Ishikawa (cell line): ENCODE measurements at regions not wholly inside any gene's neighbourhood (a gene's known extent, or its start where the extent isn't known, plus 50 kb on each side); places are given as distances from the start of the nearest gene placed in this dataset.

ENCODE experiments used
- CEBPB ChIP-seq: IDR thresholded peaks from 2 replicates; pipeline ENCODE4 v1.6.1; 2012
- CREB1 ChIP-seq: IDR thresholded peaks from 2 replicates; pipeline ENCODE4 v1.6.1; 2012; ENCODE audit warnings: low read depth
- EGR1 ChIP-seq: IDR thresholded peaks from 2 replicates; pipeline ENCODE4 v1.6.1; 2012
- EP300 ChIP-seq: IDR thresholded peaks from 2 replicates; pipeline ENCODE4 v1.6.1; 2012; ENCODE audit warnings: borderline replicate concordance
- FOXM1 ChIP-seq: IDR thresholded peaks from 2 replicates; pipeline ENCODE4 v1.6.1; 2012; ENCODE audit warnings: low read depth, borderline replicate concordance
- NFIC ChIP-seq: IDR thresholded peaks from 2 replicates; pipeline ENCODE4 v1.6.1; 2012
- RAD21 ChIP-seq: IDR thresholded peaks from 2 replicates; pipeline ENCODE4 v1.6.1; 2012; ENCODE audit warnings: low read depth
- REST ChIP-seq: IDR thresholded peaks from 2 replicates; pipeline ENCODE4 v1.6.1; 2012; ENCODE audit warnings: low read depth, mild to moderate bottlenecking
- TAF1 ChIP-seq: IDR thresholded peaks from 2 replicates; pipeline ENCODE4 v1.6.1; 2012; ENCODE audit warnings: low read depth, mild to moderate bottlenecking
- TCF12 ChIP-seq: IDR thresholded peaks from 2 replicates; pipeline ENCODE4 v1.6.1; 2012; ENCODE audit warnings: low read depth
- TEAD4 ChIP-seq: IDR thresholded peaks from 2 replicates; pipeline ENCODE4 v1.6.1; 2012
- YY1 ChIP-seq: IDR thresholded peaks from 2 replicates; pipeline ENCODE4 v1.6.1; 2012; ENCODE audit warnings: low read depth
- ZBTB7A ChIP-seq: IDR thresholded peaks from 2 replicates; pipeline ENCODE4 v1.6.1; 2012; ENCODE audit warnings: low read depth
- TF ChIP-seq, protein P1 (sequence below): IDR thresholded peaks from 2 replicates; pipeline ENCODE4 v1.6.1; 2012
- TF ChIP-seq, protein P2 (sequence below): IDR thresholded peaks from 2 replicates; pipeline ENCODE4 v1.6.1; 2012

DNA sequence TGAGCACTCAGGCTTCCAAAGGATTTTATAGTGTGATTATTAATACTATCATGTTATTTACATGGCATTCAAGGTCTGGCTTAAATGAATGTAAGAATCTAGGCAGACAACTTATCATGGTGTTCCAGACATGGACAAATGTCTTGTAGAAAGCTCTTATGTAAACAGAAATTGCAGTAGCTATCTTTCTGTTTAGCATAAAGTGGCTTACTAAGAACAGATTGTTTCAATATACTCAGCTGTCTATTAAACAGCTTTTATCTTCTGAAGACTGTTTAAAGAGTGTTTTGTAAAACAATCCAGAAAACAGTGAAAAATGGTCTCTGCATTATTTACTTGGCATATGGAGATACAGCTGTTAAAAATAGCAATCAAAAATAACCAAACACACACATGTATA is 1061.8 kb upstream of the SEL1L start:
- TF ChIP-seq CEBPB (no peak), FOXM1 (no peak), EP300 (no peak), CREB1 (no peak), TAF1 (no peak), YY1 (no peak), TCF12 (no peak), REST (no peak), EGR1 (no peak), TEAD4 (no peak), RAD21 (no peak), ZBTB7A (no peak), NFIC (no peak)
- TF ChIP-seq, protein P1, sequence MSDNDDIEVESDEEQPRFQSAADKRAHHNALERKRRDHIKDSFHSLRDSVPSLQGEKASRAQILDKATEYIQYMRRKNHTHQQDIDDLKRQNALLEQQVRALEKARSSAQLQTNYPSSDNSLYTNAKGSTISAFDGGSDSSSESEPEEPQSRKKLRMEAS, result no peak
- TF ChIP-seq, protein P2, sequence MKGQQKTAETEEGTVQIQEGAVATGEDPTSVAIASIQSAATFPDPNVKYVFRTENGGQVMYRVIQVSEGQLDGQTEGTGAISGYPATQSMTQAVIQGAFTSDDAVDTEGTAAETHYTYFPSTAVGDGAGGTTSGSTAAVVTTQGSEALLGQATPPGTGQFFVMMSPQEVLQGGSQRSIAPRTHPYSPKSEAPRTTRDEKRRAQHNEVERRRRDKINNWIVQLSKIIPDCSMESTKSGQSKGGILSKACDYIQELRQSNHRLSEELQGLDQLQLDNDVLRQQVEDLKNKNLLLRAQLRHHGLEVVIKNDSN, result no peak

- TF ChIP-seq FOXM1, result no peak
- no peak for TF ChIP-seq REST
- TF ChIP-seq, protein P2, result no peak
- TF ChIP-seq EP300, result no peak
- TF ChIP-seq CREB1, result no peak
- TF ChIP-seq RAD21, result no peak
- no peak for TF ChIP-seq CEBPB
- no peak for TF ChIP-seq TCF12
- TF ChIP-seq, protein P1, result no peak
- TF ChIP-seq TEAD4, result no peak
- no peak for TF ChIP-seq ZBTB7A
- TF ChIP-seq EGR1, result no peak
- TF ChIP-seq TAF1, result no peak
- TF ChIP-seq NFIC, result no peak
- no peak for TF ChIP-seq YY1
Observed at GRCh38 chr14:82602794-82603193, 1069.1 kb upstream of the SEL1L start.

GRCh38 chr14:82604819-82605218 is 1071.2 kb upstream of the SEL1L start:
- TF ChIP-seq TEAD4 (no peak), ZBTB7A (no peak), REST (no peak), RAD21 (no peak), EGR1 (no peak), EP300 (no peak), YY1 (no peak), NFIC (no peak), TCF12 (no peak), FOXM1 (no peak), CREB1 (no peak), CEBPB (no peak), TAF1 (no peak)
- TF ChIP-seq, protein P1, result no peak
- TF ChIP-seq, protein P2, result no peak
